NCI-H1105 (cell line): ENCODE measurements at regions not wholly inside any gene's neighbourhood (a gene's known extent, or its start where the extent isn't known, plus 50 kb on each side); places are given as distances from the start of the nearest gene placed in this dataset.
"Not testable (repeated sequence)": the region's sequence is repeated elsewhere in the genome, so short reads cannot be mapped to it uniquely, and the experiment has no call there.

ENCODE experiments used
- DNase-seq: peaks from one replicate; lab custom pipeline; 2025; lab: John Stamatoyannopoulos, UW

- no peak for DNase-seq
Observed at GRCh38 chr3:65172209-65172608, 484.4 kb upstream of the ADAMTS9 start.

GRCh38 chr3:65170390-65171042, 482.7 kb upstream of the ADAMTS9 start:
- no peak for DNase-seq

GRCh38 chr3:65169961-65170360, 482.2 kb upstream of the ADAMTS9 start:
- no peak for DNase-seq

GRCh38 chr3:65168547-65168946, 480.7 kb upstream of the ADAMTS9 start:
- no peak for DNase-seq

- no peak for DNase-seq
Observed at GRCh38 chr3:65166531-65166930, 478.7 kb upstream of the ADAMTS9 start.

GRCh38 chr3:65158023-65158422, 470.2 kb upstream of the ADAMTS9 start:
- DNase-seq: no peak

- no peak for DNase-seq
Observed at GRCh38 chr3:65153850-65154512, 466.2 kb upstream of the ADAMTS9 start.

GRCh38 chr3:65151666-65152065, 463.9 kb upstream of the ADAMTS9 start:
- DNase-seq: no peak

- no peak for DNase-seq
Observed at GRCh38 chr3:65149877-65150276, 462.1 kb upstream of the ADAMTS9 start.

- no peak for DNase-seq
Observed at GRCh38 chr3:65148687-65149086, 460.9 kb upstream of the ADAMTS9 start.

- DNase-seq: no peak
Observed at GRCh38 chr3:65146179-65146578, 458.4 kb upstream of the ADAMTS9 start.

GRCh38 chr3:65145680-65146079, 457.9 kb upstream of the ADAMTS9 start:
- no peak for DNase-seq

GRCh38 chr3:65144791-65145351, 457.1 kb upstream of the ADAMTS9 start:
- DNase-seq: no peak

GRCh38 chr3:65142456-65142855, 454.7 kb upstream of the ADAMTS9 start:
- DNase-seq: no peak

- DNase-seq: no peak
Observed at GRCh38 chr3:65138556-65138955, 450.8 kb upstream of the ADAMTS9 start.

- DNase-seq: not testable (repeated sequence)
Observed at GRCh38 chr3:65133752-65134151, 446.0 kb upstream of the ADAMTS9 start.

- DNase-seq: no peak
Observed at GRCh38 chr3:65130782-65131181, 443.0 kb upstream of the ADAMTS9 start.

GRCh38 chr3:65128346-65128745, 440.5 kb upstream of the ADAMTS9 start:
- no peak for DNase-seq

- DNase-seq: no peak
Observed at GRCh38 chr3:65126527-65127410, 439.0 kb upstream of the ADAMTS9 start.

GRCh38 chr3:65120156-65120555, 432.4 kb upstream of the ADAMTS9 start:
- not testable (repeated sequence) for DNase-seq

- no peak for DNase-seq
Observed at GRCh38 chr3:65118912-65119499, 431.2 kb upstream of the ADAMTS9 start.

GRCh38 chr3:65114041-65114440, 426.2 kb upstream of the ADAMTS9 start:
- DNase-seq: no peak
